Suprapubic skin (tissue), 3 donors: ENCODE measurements at regions not wholly inside any gene's neighbourhood (a gene's known extent, or its start where the extent isn't known, plus 50 kb on each side); places are given as distances from the start of the nearest gene placed in this dataset.

Source experiments
- POLR2A ChIP-seq, 2 donors: fragments of 450-650 bp; IDR thresholded peaks; one replicate each; pipeline ENCODE4 v1.6.1; 2017; ENCODE audit warnings: antibody characterized with exemption in 2 of 2, mild to moderate bottlenecking in 2 of 2, moderate library complexity in 2 of 2
- TF ChIP-seq, protein P1 (sequence below), 2 donors: fragments of 200-600 bp in 1 of 2; fragments of 450-650 bp in 1 of 2; sonication (generic) in 1 of 2; IDR thresholded peaks; one replicate each; pipeline ENCODE4 v1.5.1; 2016 to 2019; ENCODE audit warnings: antibody characterized with exemption in 2 of 2, mild to moderate bottlenecking in 1 of 2, moderate library complexity in 1 of 2

DNA sequence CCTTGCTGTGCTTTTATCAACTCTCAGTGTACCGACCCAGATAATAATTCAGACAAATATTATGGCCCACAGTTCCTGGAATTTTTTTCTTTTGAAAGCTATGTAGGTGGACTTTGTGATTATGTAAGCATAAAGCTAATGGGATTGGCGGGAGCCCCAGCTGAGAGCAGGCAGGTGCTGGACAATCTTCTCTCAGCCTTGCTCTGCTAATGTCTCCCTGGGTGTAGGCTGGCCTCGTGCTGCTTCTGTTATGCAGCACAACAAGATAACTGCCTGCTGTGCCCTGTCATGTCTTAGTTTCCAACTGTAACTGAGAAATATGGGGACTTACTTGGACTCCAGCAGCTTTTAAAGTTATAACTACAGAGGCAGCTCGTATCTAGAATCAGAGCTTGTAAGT is 415.0 kb downstream of the PDCD6IP start:
- TF ChIP-seq, protein P1, sequence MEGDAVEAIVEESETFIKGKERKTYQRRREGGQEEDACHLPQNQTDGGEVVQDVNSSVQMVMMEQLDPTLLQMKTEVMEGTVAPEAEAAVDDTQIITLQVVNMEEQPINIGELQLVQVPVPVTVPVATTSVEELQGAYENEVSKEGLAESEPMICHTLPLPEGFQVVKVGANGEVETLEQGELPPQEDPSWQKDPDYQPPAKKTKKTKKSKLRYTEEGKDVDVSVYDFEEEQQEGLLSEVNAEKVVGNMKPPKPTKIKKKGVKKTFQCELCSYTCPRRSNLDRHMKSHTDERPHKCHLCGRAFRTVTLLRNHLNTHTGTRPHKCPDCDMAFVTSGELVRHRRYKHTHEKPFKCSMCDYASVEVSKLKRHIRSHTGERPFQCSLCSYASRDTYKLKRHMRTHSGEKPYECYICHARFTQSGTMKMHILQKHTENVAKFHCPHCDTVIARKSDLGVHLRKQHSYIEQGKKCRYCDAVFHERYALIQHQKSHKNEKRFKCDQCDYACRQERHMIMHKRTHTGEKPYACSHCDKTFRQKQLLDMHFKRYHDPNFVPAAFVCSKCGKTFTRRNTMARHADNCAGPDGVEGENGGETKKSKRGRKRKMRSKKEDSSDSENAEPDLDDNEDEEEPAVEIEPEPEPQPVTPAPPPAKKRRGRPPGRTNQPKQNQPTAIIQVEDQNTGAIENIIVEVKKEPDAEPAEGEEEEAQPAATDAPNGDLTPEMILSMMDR (IDR thresholded peaks at IDR 0.05) = no peak
- TF ChIP-seq POLR2A (IDR thresholded peaks at IDR 0.05) = no peak
